PC-9 (cell line): ENCODE measurements at regions not wholly inside any gene's neighbourhood (a gene's known extent, or its start where the extent isn't known, plus 50 kb on each side); places are given as distances from the start of the nearest gene placed in this dataset.

Source experiments
- BruUV-seq: library from RNA; stranded (reverse); fragments of 400-500 nt; replicated peaks from 2 replicates; lab custom pipeline; 2021; lab: Mats Ljungman, UMichigan
- CTCF ChIA-PET: fragments of 300-600 bp; sonication (Branson Sonifier 250); formaldehyde crosslinking; loops from one replicate; lab custom pipeline; 2022; ENCODE audit warnings: antibody characterized with exemption; lab: Charles Lee
- POLR2A ChIA-PET: fragments of 300-600 bp; sonication (Branson Sonifier 250); formaldehyde crosslinking; loops from one replicate; lab custom pipeline; 2022; ENCODE audit warnings: antibody characterized with exemption; ENCODE audit not compliant: unreplicated experiment; lab: Charles Lee
- DNase-seq, 2 experiments: peaks; one replicate each; pipeline versions ENCODE4 v3.0.0 to v3.0.0-alpha.2; 2015 to 2022; ENCODE audit warnings: mixed read lengths in 1 of 2
- H2AFZ ChIP-seq: fragments of 200-600 bp; sonication (generic); 2 replicates; pipeline ENCODE4 v1.8.1; 2017; ENCODE audit warnings: antibody characterized with exemption
- H3F3A ChIP-seq: fragments of 200-600 bp; sonication (generic); 2 replicates; pipeline ENCODE4 v1.8.1; 2017; ENCODE audit warnings: antibody characterized with exemption, mild to moderate bottlenecking, low read depth; ENCODE audit not compliant: insufficient read depth
- H3K27ac ChIP-seq: fragments of 200-600 bp; sonication (generic); 2 replicates; pipeline ENCODE4 v1.6.1; 2016; ENCODE audit warnings: mixed run types
- H3K27me3 ChIP-seq: fragments of 200-600 bp; sonication (generic); 2 replicates; pipeline ENCODE4 v1.6.1; 2016; ENCODE audit warnings: low read depth, mixed run types; ENCODE audit not compliant: insufficient read depth
- H3K36me3 ChIP-seq: fragments of 200-600 bp; sonication (generic); 2 replicates; pipeline ENCODE4 v1.6.1; 2016; ENCODE audit warnings: low read depth, mixed run types
- H3K4me1 ChIP-seq: fragments of 200-600 bp; sonication (generic); replicated peaks from 2 replicates; pipeline ENCODE4 v1.6.1; 2016; ENCODE audit warnings: mixed run types; ENCODE audit not compliant: insufficient read depth
- H3K4me2 ChIP-seq: fragments of 200-600 bp; sonication (generic); 2 replicates; pipeline ENCODE4 v1.6.1; 2017; ENCODE audit warnings: mixed run types
- H3K4me3 ChIP-seq: fragments of 200-600 bp; sonication (generic); 2 replicates; pipeline ENCODE4 v1.6.1; 2016; ENCODE audit warnings: mixed run types
- H3K79me2 ChIP-seq: fragments of 200-600 bp; sonication (generic); 2 replicates; pipeline ENCODE4 v1.6.1; 2017; ENCODE audit warnings: low read depth, mixed run types
- H3K9me2 ChIP-seq: fragments of 200-600 bp; sonication (generic); 2 replicates; pipeline ENCODE4 v1.8.1; 2017; ENCODE audit warnings: mild to moderate bottlenecking; ENCODE audit not compliant: insufficient read depth
- H3K9me3 ChIP-seq: fragments of 200-600 bp; sonication (generic); 2 replicates; pipeline ENCODE4 v1.8.1; 2016; ENCODE audit warnings: low read depth; ENCODE audit not compliant: insufficient read depth
- H4K20me1 ChIP-seq: fragments of 200-600 bp; sonication (generic); 2 replicates; pipeline ENCODE4 v1.8.1; 2017; ENCODE audit not compliant: insufficient read depth
- EZH2 ChIP-seq: fragments of 200-600 bp; sonication (generic); IDR thresholded peaks from 2 replicates; pipeline ENCODE4 v1.8.0; 2017; ENCODE audit warnings: antibody characterized with exemption, low read depth
- intact Hi-C: fragments of 100-400 bp; cut with micrococcal nuclease; formaldehyde crosslinking; loops from one replicate; pipeline ENCODE4 v1.10.0; 2022; ENCODE audit not compliant: unreplicated experiment
- TF ChIP-seq, protein P1 (sequence below): fragments of 200-600 bp; sonication (generic); conservative IDR thresholded peaks from 2 replicates; pipeline ENCODE4 v1.6.1; 2017; ENCODE audit warnings: mixed run types, antibody characterized with exemption, mild to moderate bottlenecking, moderate library complexity

DNA sequence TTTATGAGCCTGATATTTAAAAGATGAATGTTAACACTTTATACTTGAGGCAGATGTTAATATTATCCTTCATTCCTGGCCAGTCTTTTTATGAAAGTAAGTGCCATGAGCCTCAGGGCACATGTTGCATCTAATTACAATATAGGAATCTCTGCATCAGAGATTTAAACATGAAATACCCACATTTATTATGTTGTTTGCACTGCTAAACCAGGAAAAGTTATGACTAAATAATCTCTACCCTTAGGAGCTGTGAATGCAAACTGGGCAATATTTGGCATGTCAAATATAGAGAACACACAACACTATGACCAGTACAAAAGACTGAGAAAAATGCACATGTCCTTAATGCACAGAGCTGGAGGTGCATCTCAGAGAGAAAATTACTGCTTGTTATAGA, 526.1 kb upstream of the GRAMD2B start:
- Histone ChIP-seq H3F3A (no peaks in the 10 kb centered on the region), H3K27me3 (no peaks in the 10 kb centered on the region), H3K4me1 (no peaks in the 10 kb centered on the region), H3K4me2 (no peak overlapping the region), H3K27ac (no peak overlapping the region), H2AFZ (no peak overlapping the region), H3K4me3 (no peak overlapping the region), H3K36me3 (no peaks in the 10 kb centered on the region), H4K20me1 (no peaks in the 10 kb centered on the region), H3K79me2 (no peaks in the 10 kb centered on the region), H3K9me3 (no peaks in the 10 kb centered on the region), H3K9me2 (no peaks in the 10 kb centered on the region)
- no peak for TF ChIP-seq EZH2
- TF ChIP-seq, protein P1, sequence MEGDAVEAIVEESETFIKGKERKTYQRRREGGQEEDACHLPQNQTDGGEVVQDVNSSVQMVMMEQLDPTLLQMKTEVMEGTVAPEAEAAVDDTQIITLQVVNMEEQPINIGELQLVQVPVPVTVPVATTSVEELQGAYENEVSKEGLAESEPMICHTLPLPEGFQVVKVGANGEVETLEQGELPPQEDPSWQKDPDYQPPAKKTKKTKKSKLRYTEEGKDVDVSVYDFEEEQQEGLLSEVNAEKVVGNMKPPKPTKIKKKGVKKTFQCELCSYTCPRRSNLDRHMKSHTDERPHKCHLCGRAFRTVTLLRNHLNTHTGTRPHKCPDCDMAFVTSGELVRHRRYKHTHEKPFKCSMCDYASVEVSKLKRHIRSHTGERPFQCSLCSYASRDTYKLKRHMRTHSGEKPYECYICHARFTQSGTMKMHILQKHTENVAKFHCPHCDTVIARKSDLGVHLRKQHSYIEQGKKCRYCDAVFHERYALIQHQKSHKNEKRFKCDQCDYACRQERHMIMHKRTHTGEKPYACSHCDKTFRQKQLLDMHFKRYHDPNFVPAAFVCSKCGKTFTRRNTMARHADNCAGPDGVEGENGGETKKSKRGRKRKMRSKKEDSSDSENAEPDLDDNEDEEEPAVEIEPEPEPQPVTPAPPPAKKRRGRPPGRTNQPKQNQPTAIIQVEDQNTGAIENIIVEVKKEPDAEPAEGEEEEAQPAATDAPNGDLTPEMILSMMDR: no peak
- DNase-seq: no peak
- intact Hi-C loops: no loop called here
- BruUV-seq: no TSS peak
- CTCF ChIA-PET: no interaction called here
- POLR2A ChIA-PET: no interaction called here

DNA sequence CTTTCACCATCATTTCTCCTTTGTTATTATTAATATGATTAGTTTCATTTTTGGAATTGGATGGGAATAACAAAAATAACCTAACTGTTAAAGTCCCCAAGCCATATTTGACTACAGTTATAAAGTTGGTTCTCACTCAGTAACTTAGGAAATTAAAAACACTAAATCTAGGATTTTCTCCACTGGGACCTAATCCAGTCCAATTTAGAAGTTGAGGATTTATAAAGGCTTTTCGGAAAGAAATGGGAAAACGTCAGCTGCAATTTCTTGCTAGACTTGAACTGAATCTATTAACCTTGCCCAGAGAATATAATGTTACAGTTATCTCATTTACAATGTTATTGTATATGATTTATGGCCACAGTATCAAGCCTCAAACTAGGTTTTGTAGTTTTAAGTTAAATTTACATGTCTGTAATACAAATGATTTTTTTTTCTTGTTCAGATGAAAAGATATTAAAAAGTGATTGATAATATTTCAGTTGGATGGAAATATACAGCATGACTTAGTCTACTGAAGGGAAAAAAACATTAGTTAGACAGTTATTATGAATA, 524.3 kb upstream of the GRAMD2B start:
- intact Hi-C loops: no loop called here
- H3K27ac ChIP-seq: no peak overlapping the region
- no peak for DNase-seq
- H3K4me3 ChIP-seq: no peak overlapping the region
- H3K9me3 ChIP-seq: no peaks in the 10 kb centered on the region
- no peaks in the 10 kb centered on the region for H4K20me1 ChIP-seq
- H3K9me2 ChIP-seq: no peaks in the 10 kb centered on the region
- H3K4me1 ChIP-seq: no peaks in the 10 kb centered on the region
- no peaks in the 10 kb centered on the region for H3K79me2 ChIP-seq
- no peaks in the 10 kb centered on the region for H3K27me3 ChIP-seq
- no peak overlapping the region for H3K4me2 ChIP-seq
- H3K36me3 ChIP-seq: no peaks in the 10 kb centered on the region
- TF ChIP-seq, protein P1: no peak
- TF ChIP-seq EZH2: no peak
- H3F3A ChIP-seq: no peaks in the 10 kb centered on the region
- POLR2A ChIA-PET: no interaction called here
- BruUV-seq: no TSS peak
- CTCF ChIA-PET: no interaction called here
- H2AFZ ChIP-seq: no peak overlapping the region

DNA sequence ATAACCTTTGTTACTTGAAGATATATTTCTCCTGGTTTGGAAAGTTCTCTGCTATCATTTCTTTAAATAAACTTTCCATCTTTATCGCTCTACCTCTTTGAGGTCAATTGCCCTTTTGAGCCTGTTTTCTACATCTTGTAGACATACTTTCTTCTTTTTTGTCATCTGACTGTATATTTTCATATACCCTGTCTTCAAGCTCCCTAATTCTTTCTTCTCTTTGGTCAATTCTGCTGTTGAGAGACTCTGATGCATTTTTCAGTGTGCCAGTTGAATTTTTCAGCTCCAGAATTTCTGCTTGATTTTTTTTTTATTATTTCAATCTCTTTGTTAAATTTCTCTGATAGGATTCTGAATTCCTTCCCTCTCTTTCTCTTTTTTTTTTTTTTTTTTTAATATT, 511.2 kb upstream of the GRAMD2B start:
- no peaks in the 10 kb centered on the region for H3K27me3 ChIP-seq
- no peaks in the 10 kb centered on the region for H3K9me2 ChIP-seq
- no peak overlapping the region for H3K4me2 ChIP-seq
- no peak overlapping the region for H2AFZ ChIP-seq
- H3K9me3 ChIP-seq: no peaks in the 10 kb centered on the region
- no peak overlapping the region for H3K4me3 ChIP-seq
- no peaks in the 10 kb centered on the region for H3K79me2 ChIP-seq
- CTCF ChIA-PET: no interaction called here
- TF ChIP-seq EZH2: no peak
- TF ChIP-seq, protein P1: no peak
- no TSS peak for BruUV-seq
- H4K20me1 ChIP-seq: no peaks in the 10 kb centered on the region
- H3K4me1 ChIP-seq: no peaks in the 10 kb centered on the region
- DNase-seq: no peak
- intact Hi-C loops: no loop called here
- POLR2A ChIA-PET: no interaction called here
- no peaks in the 10 kb centered on the region for H3F3A ChIP-seq
- H3K36me3 ChIP-seq: no peaks in the 10 kb centered on the region
- no peak overlapping the region for H3K27ac ChIP-seq
